ENCODE measurements at regions not wholly inside any gene's neighbourhood (a gene's known extent, or its start where the extent isn't known, plus 50 kb on each side); places are given as distances from the start of the nearest gene placed in this dataset.

GRCh38 chr3:187936676-187937075, 191.4 kb upstream of the BCL6 start:
- DNase-seq = no peak

GRCh38 chr3:187939891-187940290, 194.6 kb upstream of the BCL6 start:
- DNase-seq = no peak

DNA sequence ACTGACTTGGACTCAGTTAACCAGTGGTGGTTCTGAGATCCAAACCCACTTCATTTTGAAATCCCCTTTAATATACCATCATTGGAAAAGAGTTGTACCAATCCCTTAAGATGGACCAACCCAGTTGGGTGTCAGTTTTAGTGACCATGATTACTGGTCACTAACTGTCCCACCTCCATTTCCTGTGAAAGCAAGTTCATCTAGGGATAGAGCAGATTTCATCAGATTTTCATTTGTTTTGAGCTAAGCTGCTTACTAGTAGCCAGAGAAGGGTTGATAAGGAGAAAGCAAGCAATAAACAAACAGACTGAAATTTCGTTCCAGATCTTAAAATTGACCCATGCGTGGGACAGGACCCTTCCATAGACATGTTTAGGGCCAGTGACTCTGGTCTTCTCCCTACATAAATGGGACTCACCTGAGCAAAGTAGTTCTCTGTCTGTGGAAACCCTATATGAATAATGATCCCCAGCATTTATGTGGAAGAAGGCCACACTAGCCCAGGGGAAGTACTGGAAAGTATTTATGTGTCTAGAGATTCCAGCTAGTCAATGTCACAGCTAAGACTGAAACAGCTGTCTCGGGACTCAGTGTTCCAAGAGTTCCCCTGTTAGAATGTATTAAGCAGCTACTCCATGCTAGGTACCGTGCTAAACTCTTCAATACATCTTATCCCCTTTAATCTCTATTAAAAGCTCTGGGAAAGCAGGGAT, 196.0 kb upstream of the BCL6 start:
- DNase-seq = no peak

- no peak for DNase-seq
Measured at GRCh38 chr3:187941848-187942194, 196.6 kb upstream of the BCL6 start.

DNA sequence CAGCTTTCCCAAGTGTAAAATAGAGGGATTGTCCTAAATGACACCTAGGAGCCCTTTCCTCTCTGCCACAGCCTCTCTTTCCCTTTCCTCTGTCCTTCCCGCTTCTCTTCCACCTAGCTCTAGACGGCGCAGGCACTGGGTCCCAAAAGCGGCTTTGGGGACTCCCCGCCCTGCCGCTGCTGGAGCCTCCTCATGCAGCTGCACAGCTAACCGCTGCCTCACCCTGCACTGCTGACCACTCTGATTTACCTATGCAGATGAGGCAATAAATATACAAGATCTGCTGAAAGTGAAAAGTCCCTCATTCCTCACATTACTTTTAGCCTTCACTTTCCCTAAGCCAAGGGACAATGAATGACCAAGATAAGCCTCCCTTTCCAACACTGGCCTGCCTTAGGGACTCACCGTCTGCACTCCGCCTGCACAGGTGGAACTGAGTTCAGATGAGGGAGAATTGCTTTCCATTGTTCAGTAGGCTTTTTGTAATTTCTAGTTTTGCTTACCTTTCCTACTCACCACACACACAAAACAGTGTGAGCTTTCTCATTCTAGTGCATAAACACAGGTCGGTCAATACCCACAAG, 197.5 kb upstream of the BCL6 start:
- no peak for DNase-seq

DNA sequence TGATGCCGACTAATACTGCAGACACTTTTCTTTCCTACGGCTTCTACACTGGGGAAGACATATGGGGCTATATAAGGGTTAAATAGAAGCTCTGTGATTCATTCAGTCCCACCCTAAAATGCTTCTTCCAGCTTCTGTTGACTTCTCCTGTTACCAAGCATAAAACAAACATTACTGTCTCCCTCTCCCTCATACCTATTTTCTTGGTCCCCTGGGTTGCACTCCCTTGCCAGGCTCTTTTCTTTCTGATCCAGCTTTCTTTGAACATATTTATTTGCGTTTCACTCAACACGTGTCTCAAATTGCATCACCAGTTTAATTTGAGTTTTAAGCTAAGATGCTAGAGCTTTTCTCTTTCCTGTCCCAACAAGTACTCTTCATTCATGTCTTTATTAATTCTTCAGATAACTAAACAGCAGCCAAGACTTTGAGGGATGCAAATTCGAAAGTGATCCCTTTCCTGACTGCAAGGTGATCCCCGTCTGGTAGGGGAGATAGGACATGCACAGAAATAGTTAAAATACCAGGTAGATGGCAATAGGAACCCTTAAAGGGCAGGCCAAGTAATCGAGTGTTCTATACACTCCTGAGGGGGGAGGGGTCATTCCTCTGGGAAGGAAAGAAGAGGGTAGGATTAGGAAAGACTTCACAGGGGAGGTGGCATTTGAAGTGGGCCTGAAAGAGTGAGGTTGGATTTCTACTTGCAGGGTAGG, 198.6 kb upstream of the BCL6 start:
- DNase-seq = no peak

DNA sequence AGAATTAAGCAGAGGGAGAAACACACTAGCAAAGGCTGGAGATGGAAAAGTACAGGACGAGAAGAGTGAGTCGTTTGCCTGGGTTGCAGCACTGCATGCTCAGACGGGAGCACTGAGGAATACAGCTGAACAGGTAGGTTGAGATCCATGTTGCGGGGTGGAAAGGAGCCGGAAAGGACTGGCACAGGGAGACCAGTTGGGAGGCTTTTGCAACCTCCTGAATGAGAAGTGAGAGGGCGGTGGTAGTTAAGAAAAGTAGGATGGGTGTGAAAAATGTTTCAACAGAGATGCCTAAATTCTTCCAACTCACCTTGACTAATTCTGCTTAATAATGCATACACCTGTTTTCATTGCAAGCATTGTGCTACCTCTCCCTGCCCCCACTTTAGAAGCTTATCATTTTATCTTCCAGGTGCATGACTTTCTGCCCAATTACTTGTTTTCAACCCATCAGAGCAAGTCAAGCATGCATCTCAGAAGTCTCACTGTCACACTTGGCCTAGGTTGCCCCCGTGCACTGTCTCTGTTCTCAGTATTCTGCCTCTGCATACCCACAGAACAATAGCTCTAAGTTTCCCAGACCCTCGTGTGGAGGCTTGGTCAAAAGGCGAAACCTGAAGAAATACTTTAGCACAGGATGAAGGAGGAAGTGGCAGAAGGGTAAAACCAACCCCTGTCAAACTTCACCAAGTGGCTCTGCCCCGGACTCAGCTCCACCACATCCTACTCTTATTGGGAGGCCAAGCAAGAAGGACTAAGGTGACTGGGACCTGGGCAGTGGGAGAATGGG, 199.3 kb upstream of the BCL6 start:
- no peak for DNase-seq

DNA sequence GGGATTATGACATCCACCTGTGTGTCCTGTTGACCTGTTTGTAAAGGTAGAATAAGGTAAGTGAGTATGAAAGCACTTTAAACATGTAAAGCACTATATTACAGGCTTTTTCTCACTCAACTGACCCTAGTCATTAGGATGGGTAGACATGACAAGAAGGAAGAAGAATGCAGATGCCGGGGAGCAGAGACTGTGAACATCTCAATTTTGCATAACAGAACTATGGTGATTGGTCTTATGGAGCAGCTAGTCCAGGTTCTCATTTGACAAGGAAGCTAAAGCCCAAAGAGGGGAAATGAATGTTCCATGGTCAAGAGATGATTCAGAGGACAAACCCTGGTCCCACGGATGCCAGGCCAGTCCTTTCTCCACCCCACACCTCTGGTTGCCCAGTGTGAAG, 200.1 kb upstream of the BCL6 start:
- DNase-seq = no peak

GRCh38 chr3:187946163-187946691, 201.0 kb upstream of the BCL6 start:
- DNase-seq = no peak

- no peak for DNase-seq
Measured at GRCh38 chr3:187946981-187947380, 201.7 kb upstream of the BCL6 start.

DNA sequence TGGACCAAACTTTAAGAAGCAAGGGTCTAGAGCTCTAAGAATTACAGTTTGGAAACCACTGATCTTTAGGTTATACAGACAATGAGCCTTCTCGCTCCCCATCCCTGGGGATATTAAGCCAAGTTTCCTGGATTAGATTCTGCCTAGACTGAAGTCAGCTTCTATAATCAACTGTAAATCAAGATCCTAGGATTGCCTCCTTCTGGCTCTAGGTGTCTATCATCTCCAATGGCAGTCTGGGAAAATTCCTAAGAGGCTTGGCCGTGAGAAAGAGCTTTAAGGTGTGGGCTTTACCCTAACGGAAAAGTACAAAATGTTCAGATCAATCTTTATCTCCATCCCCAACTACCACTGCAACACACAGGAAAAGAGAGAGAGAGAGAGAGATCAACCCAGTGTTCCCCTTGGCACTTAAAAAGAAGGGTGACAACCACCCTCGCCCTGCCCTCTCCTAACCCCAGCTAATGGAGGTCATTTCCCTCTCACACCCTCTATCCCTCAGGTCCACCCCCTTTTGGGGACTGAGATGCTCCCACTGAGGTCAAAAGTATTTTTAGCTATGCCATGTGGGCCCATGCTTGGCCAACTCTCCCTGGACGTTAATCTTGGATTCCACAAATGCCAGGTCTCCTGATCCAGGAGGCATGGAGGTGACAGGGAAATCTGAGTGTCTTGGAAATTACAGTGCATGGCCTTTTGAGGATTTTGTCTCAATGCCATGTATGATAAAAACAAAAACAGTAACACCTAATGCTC, 202.8 kb upstream of the BCL6 start:
- no peak for DNase-seq

DNA sequence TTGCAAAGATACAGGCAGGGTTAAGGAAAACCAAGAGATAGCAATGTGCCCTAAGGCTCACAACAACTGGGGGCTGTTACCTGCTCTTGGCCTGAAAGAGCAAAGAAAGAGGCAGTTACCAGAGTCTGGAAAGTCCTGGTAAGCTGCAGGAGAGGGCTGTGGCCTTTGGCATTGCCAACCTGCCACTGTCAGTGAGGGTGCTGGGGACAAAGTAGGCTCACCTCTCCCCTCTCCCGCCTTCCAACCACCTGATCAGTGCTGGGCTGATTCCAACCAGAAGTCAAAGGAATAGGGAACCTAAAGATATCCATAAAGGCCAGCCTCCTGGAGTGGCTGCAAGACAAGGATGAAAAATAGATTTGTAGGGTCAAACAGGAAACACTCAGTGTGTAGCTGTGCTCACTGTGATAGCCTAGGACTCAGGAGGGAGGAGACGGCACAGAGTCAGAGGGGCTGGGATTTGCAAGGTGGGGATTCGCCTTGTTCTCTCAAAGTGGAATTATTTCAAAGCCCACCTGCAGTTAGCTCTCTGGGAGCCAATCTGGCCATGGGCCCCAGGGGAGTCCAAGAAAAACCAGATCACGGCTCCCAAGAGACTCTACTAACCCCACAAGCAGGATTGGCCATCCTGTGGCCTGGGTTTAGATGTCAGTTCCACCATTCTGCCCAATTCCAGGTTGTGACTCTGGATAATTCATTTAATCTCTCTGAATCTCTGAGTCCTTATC, 204.0 kb upstream of the BCL6 start:
- no peak for DNase-seq

GRCh38 chr3:187950671-187951070, 203.3 kb upstream of the LPP start:
- DNase-seq = no peak

- DNase-seq = no peak
Measured at GRCh38 chr3:187951452-187952190, 202.3 kb upstream of the LPP start.

GRCh38 chr3:187952849-187953248, 201.1 kb upstream of the LPP start:
- no peak for DNase-seq

DNA sequence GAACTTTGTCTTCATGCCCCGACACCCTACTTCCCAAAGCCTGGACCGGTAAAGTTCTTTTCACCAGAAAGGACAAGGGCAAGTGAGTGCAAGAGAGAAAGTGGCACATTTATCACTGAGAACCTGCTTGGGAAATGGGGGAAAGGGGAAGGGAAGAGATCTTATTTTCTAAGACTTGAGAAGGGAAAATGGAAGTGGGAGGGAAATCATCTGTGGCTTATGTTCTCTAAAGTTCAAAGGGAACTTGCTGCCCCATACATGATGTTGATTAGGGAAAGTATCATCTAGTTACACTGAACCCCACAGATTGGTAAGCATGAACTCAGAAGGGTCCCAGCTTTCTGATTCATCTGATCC, 199.5 kb upstream of the LPP start:
- DNase-seq = no peak

GRCh38 chr3:187954873-187955586, 198.9 kb upstream of the LPP start:
- DNase-seq = no peak

DNA sequence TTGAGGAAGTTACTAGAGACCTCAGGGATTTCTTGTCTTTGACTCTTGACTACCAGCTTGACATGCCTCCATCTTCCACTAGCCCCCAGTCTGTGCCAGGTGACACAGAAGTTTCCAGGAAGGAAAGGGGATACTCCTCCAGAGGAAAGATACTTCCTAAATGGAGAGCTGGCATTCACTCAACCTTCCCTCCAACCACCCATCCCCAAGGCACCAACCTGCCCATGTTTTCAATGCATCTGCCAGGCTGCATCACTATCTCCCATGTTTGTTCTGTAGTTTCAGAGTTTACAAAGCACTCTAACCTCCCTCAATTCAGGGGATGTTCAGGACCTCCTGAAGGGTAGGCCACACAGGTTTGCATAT, 198.4 kb upstream of the LPP start:
- DNase-seq = no peak

DNA sequence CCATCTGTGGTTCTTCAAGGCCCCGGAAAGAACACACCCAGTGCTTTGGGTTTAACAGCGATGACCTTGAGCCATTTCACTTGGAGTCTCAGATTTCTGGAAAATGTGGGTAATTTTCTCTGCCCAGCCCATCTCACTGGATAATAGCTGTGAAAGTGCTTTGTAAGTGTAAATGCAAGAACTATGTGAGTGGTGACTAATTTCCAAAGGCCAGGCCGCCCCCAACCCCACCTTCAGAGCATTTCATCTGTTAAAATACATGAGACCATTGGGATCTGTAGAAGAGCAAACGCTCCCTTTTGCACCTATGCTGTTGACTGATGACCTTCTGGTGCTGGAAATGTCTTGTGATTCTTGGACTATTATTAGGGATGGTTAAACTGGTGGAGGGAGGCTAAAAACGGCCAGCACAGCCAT, 196.8 kb upstream of the LPP start:
- no peak for DNase-seq

GRCh38 chr3:187957582-187957981, 196.4 kb upstream of the LPP start:
- no peak for DNase-seq
